ENCODE measurements at regions not wholly inside any gene's neighbourhood (a gene's known extent, or its start where the extent isn't known, plus 50 kb on each side); places are given as distances from the start of the nearest gene placed in this dataset.
"Not testable (repeated sequence)": the region's sequence is repeated elsewhere in the genome, so short reads cannot be mapped to it uniquely, and the experiment has no call there.

DNA sequence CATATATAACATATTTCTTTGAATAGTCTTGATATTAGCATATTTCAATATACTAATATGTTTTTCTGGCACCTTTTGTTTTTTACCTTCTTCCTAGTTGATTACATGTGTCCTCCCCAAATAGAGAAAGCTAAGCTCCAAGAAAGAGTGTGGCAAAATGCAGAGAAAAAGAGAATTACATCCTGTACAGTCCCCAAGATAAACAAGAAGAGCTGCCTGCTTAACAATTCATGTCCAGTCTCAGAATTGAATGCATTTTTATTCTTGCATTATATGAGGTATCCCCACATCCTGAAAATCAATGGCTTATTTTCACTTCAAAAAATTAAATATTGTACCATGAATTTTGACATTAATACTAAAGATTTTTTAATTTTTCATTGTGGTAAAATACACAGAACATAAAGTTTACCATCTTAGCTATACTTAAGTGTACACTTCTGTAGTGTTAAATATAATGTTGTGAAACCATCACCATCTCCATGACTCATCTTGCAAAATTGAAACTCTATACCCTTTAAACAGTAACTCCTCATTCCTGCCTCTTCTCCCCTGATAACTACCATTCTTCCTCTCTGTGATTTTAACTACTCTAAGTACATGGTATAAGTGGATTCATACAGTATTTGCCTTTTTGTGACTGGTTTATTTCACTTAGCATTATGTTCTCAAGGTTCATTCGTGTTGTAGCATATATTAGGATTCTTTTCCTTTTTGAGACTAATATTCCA, 490.3 kb downstream of the COL12A1 start:
- DNase-seq, result no peak

DNA sequence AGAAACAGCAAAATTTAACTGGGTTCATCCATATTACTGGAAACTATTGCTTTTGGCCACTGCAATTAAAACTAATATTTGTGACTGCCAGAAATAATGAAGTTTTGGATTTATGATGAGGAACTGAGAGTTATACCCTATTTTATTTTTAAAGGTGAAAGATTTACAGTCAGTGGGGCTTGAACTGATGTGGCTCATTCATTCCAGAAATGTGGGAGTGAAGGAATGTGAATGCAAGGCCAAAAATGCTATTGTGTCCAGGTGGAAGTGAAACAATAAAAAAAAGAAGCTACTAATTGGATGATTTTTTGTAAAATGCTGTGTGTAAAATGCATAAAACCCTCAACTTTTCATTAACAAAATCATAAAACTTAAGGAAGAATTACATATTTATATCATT, 491.9 kb downstream of the COL12A1 start:
- no peak for DNase-seq

DNA sequence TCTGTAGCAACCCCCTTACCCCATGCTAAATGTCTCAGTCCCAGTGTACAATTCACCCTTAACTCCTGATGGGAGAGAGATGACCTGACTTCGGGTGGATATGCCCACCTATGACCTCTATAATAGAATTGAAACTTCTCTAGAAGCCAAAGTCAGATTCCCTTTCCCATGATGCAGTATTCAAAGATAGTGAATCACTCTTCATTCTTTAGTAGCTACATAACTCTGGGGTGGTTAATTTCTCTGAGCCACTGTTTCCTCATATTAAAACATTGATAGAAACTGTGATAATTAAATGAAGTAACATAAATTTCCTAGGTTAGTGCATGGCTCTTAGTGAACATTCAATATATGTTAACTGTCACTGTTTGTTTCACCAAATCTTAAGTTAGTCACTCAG, 500.4 kb downstream of the COL12A1 start:
- DNase-seq, result no peak

DNA sequence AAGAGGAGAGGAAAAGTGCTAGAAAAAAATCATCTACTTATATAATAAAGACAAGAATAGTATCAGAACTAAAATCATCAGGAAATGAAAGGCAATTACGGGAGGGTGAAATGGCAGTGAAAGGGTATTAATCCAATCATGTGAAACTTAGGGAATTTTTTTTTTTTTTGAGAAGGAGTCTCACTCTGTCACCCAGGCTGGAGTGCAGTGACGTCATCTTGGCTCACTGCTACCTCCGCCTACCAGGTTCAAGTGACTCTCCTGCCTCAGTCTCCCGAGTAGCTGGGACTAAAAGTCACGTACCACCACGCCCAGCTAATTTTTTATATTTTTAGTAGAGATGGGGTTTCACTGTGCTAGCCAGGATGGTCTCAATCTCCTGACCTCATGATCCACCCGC, 501.3 kb downstream of the COL12A1 start:
- DNase-seq, result not testable (repeated sequence)

DNA sequence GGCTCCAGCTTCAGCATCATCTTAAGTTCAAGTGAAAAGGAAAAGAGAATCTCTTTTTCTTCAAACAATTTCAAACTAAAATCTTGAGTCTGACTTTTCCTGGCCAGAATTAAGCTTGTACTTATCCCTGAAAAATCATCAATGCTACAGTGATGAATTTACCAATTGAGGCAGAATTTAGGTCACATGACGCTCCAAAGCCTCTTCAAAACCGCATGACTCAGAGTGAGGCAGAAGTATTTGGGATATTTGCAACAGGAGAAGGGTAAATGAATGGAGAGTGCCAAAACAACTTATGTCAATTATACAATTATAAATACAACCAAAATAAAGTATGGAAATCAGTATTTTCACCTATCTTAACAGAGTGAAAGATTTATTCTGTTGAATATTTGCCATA, 515.5 kb downstream of the COL12A1 start:
- DNase-seq, result no peak

DNA sequence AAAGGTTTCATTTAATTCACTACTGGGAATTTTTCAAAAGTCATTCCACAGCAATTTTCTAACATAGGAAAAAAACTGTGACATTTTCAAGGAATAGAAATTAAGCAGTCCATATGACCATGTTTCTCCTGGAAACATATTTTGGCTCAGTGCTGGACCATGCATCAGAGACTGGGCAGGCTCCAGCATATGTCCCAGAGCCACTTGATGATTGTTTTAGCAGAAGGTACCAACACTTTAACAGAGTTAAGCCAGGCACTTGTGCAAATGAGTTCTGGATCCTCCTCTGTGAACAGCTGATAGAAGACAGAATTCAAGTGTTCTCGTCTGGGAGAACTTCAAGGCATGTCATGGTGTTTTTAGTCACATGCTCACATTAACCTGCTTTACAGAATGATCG, 516.3 kb downstream of the COL12A1 start:
- no peak for DNase-seq

DNA sequence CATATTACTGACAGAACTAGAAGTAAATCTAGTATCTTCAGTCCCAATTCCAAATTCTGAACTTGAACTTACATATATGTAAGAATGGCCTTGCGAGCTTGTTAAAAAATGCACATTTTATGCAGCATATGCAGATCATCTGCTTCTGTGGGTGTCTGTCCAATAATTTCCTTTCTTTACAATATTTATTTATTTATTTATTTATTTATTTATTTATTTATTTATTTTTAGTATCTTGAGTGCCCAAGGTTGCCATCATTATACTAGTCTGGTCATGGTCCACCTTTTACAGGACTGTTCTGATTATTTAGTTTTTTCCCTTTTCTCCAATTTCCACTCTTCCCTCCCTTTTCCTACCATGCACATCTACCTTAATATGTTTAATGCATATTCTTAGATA, 528.4 kb downstream of the COL12A1 start:
- DNase-seq, result no peak

DNA sequence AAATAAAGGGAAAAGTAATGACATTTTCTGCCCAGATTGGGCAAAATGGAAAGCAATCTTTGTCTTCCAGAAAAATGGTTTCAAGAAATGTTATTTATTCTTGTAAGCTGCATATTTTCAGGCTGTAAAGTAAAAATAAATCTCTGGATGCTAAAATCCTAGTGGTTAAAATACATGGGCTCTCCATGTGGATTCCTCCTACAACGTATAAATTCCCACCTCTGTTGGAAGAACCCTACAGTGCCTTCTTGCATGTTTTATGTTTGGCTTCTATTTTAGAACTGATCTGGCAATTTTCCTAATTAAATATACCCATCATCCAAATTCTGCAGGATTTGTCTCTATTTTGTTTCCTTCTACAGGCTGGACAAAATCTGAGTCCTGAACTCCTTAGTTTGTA, 528.9 kb downstream of the COL12A1 start:
- DNase-seq, result no peak

DNA sequence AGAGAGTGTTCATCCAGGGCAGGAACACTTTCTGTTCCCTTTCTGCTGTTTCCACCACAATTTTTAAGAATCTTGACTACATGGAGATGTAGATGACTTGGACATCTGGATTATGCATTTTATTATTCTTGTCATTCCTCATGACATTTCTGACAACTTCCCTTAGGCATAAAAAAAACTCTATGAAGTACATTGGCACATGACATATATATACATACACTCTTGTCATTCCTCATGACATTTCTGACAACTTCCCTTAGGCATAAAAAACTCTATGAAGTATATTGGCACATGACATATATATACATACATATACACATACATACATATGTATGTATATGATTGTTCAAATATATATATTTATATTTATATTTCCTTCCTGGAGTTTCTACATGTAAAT, 531.5 kb downstream of the COL12A1 start:
- no peak for DNase-seq

DNA sequence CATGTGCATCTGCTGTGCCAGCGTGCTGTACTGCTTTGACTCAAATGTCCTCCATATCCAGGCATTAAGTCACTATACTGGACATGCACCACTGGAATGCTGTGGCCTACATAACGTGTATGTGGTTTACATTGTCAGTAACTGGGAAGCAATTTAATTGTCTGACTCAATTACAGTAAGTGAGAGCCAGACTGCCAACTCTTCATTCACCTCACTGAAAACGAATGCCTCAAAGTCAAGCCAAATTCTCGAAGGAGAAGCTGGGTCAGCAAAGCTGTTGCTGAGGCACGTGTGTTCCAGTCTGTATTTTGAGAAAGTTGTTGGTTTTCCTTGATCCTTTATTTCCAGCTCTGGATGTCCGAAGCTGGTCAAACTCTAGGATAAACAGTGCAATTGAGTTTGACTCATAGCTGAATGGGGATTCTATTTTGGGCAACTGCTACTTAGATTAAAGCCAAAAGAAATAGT, 534.3 kb downstream of the COL12A1 start:
- no peak for DNase-seq

DNA sequence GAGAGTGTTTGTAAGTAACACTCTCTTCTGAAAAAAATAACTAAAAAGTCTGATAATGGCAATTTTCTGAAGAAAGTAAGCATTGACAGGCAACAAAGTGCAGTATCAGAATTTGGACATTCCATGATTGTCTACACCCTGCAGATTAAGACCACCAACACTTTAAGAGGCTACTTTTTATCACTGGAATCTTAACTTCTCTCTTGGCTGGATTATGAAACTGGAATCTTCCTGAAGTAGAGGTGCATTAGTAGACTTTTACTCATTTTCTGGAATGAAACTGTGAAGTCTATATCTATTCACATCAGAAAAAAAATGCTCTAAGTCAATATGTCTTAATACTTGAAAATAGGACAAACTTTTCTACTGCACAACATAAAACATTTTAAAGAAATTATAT, 547.5 kb downstream of the COL12A1 start:
- no peak for DNase-seq

DNA sequence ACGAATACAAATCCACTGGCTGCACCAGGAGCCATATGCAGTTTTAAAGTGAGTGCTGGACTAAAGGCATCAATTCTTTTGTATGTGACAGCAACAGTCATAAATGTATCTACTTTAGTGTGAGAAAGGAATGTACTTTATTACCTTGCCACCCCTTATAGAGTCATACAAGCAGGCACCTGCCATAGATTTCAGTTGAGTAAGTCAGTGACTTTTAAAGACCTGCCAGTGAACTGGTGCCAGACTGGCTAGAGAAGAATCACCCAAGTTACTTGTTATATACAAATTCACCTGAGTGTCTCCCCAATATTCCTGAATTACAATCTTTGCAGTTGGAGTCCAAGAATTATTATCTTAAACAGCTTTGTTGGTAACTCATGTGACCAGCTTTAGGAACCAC, 547.9 kb downstream of the COL12A1 start:
- no peak for DNase-seq

DNA sequence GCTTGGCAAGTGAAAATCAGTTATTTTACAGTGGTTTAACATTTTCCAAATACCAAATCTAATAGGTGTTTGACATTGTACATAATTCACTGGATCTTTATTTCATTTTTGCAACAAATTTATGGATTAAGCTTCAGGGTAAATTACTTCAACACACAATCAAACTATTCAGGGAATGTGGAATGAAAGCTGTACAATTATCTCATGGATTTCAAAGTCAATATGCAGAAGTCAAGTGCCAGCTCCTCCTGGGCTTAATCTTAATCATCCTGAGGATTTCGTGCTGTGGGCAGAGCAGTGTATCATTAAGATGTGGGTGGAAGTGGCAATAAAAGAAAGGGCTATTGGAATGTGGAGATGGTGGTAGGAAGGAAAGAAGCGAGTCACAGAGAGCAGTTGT, 548.8 kb downstream of the COL12A1 start:
- no peak for DNase-seq

DNA sequence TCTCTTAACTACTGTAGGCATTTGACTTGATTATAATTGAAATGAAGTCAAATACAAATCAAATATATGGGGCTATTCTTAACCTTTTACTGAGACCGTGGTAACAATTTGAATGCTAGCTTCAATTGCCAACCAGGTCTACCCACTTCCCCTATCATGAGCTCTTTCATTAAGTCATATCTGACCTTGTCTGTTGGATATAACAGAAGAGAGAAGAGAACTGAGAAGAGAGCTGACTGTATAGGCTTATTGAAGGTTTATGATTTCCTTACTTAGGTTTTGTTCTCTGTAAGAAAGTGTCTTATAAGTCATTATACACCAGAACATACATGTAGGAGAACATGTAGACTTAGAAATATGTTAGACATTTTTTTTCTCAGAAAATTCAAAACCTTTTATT, 549.4 kb downstream of the COL12A1 start:
- no peak for DNase-seq

DNA sequence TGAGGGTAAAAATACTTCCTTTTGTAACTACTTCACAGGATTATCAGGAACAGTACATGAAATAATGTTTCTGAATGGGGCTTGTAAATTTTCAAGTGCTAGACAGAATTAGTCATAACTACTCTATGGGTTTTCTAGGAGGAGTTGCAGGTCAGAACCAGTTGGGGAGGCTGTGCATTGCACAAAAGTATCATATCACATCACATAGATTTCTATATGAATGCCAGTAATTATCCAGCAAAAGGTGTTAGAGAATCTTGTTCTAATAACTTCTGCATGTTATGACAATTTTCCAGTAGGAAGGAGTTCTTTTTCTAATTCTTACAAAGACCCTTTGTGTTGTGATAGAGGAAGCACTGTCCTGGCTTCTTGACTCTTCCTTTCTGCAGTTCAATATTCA, 551.6 kb downstream of the COL12A1 start:
- DNase-seq, result no peak

DNA sequence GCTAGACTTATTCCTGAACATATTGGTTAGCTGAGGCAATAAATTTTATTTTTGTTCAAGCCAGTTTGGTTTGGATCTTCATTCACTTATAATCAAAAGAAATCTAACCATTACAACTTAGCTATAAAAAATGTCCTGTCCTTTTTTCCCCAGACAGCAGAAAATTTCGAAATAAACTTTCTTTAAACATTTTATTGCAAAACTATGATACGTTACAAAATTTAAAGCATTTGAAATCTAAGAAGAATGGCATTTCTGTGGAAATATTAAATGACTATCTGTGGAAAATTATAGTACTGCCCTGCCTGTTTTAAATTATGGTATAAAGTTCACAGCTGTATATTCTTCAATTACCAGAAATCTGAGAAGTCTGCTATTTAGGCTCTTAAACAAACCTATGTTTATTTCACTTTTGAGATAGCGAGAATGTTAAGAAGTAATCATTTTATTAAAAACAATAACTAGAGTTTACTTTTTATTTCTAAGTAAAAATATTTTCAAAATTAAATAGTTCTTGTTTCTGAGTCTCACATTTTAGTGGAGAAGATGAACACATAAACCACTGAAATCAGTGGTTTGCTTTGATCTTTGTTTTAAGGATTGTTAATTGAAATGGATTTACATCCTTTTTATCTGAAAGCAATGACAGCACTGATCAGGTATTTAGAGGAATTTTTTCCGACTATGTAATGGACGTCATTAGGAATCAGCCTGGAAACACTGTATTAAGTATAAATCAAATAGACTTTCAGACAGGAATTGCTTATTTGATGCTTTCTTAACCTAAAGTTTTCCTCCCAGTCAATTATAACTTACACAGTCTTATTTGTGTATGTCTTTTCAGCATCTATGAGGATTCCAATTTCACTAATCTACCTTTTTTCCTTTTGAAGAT, 553.7 kb downstream of the COL12A1 start:
- no peak for DNase-seq

DNA sequence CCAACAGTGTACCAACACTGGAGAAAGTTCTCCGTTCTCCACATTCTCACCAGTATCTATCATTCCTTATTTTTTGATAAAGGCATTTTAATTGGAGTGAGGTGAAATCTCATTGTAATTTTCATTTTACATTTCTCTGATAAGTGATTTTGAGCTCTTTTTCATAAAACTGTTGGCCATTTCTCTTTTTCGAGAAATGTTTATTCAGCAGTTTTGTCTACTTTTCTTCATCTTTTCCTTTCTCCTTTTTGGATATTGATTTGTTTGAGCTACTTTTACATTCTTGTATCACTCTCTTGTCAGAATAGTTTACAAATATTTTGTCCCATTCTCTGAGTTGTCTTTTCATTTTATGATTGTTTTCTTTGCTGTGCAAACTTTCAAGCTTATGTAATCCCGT, 555.2 kb downstream of the COL12A1 start:
- DNase-seq, result no peak

DNA sequence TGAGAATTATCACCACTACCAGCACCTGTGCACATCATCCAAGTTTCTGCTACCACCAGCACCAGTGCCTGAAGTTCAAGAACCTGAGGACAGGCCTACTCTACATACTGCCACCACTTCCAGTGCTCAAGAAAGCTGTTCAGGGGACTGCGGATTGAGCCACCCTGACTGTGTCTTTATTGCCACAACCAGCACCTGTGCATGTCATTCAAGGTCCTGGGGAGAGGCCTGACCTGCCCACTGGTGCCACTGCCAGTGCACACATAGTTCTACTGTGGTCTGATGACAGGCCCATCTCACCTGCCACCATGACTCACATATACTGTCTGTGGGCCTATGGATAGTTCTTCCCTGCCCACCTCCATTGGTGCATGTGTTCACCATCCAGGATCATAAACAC, 559.4 kb downstream of the COL12A1 start:
- DNase-seq, result no peak

DNA sequence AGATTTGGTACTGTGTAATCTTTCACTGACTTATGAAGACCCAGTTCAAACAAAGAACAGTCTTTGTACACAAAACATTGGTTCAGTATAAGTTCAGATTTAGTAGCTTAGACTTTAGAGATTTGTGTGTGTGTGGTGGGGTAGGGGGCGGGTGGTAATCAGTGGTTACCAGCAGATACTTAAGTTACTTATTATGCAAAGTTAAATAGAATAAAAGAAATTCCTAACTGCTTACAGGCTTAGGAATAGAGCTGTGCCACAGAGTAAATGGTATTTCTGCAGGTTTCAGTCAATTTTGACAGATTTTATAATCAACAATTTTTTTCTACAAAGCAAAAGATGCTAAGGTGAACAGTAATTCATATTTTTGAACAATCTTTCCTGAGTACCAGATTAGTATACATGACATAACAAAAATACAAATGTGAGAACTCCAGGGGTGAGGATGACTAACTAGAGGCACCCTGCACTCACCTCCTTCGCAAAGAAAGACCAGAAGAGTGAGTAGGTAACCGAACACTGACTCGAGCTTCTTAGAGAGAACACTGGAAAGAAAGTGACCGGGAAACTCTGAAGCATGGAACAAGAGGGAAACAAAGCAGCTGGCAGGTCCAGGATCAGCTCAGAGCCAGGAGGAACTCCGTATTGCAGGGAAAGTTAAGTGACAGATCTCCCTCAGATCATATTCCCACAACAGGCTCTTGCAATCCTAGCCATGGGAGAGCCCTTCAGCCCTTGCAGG, 560.6 kb downstream of the COL12A1 start:
- DNase-seq, result no peak

DNA sequence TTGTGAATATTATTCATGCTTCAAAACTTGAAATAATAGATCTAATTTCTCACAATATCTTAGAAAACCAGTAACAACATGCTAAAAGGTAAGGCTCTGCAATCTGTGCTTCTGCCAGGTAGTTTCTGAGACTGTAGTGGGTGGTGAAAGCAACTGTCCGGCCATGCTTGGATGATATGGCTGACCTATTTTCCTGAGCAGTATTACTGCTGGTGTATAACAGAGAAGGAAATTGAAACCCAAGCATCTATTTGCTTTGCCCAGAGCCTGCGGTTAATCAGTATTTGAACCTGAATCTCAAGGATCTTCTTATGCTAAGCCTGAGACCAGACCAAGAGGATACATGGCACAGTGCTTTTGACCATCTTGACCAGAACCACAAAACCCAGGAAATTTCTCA, 563.8 kb downstream of the COL12A1 start:
- DNase-seq, result no peak

DNA sequence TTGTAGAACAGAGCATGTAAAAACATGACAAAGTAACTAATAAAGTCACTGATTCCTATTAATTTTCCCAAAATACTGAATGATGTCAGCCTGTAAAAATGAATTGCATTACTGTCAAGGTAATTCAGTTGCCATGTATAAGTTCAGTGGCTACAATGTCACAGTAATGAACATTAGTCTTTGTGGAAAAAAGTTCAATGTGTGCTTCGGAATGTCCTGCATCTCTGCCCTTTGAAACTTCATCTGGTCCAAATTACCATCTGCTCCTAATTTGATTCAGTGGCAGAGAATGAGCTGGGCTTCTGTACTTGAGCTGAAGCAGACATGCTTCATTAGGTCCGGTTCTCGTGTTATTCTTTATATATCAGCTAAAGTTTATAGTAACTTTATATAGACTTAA, 567.4 kb downstream of the COL12A1 start:
- DNase-seq, result no peak

DNA sequence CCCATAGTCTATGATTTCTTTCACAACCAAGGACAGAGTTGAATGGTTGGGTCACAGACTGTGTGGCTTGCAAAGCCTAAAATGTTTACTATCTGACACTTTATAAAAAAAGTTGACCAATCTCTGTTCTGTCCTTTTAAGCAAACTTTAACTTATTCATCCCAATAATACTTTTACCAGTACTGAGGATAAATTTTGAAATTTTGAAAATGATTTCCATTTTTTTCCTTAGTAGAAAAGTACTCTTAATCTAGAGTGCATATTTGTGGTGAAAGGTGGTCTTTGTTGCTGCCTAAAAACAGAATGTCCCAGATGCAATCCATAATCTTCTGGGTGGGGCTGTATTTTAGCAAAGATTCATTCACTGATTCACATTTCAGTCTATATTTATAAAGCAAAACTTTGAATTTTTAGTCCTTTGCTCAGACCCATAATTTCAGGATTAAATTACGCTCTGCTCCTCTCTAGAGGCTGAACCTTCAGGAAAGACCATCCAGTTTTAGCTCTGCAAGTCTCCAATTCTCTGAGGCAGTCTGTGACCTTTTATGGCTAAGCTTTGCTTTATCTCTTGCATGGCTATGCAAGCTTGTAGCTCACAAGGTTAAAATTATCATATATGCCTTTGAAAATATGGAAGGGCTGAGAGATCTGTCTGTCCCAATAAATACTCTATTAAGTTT, 573.5 kb downstream of the COL12A1 start:
- no peak for DNase-seq
